Gastrocnemius medialis (tissue), 4 donors: ENCODE measurements at regions not wholly inside any gene's neighbourhood (a gene's known extent, or its start where the extent isn't known, plus 50 kb on each side); places are given as distances from the start of the nearest gene placed in this dataset.

ENCODE experiments used
- ATAC-seq, 2 donors: fragments of 150-250 bp; one replicate each; pipeline ENCODE4 v1.9.1; 2016
- DNase-seq, 2 donors: peaks; one replicate each; pipeline ENCODE4 v3.0.0-alpha.2; 2019
- H3K27ac ChIP-seq, 4 donors: fragments of 200-600 bp; sonication (generic); 1 replicate in 1 of 4; 2 replicates in 3 of 4; pipeline ENCODE4 v1.5.1; 2016 to 2018; ENCODE audit warnings: mild to moderate bottlenecking in 2 of 4, moderate library complexity in 1 of 4
- H3K27me3 ChIP-seq, 3 donors: fragments of 200-600 bp; sonication (generic) in 2 of 3; 1 replicate in 1 of 3; 2 replicates in 2 of 3; pipeline versions ENCODE4 v1.5.1 to v1.6.0; 2016 to 2019; ENCODE audit warnings: mild to moderate bottlenecking in 1 of 3, moderate library complexity in 1 of 3
- H3K36me3 ChIP-seq, 2 donors: fragments of 200-600 bp; sonication (generic) in 1 of 2; one replicate each; pipeline ENCODE4 v1.5.1; 2017 to 2018
- H3K4me1 ChIP-seq, 2 donors: fragments of 200-600 bp; sonication (generic) in 1 of 2; one replicate each; pipeline ENCODE4 v1.5.1; 2016 to 2017; ENCODE audit warnings: mild to moderate bottlenecking in 2 of 2
- H3K4me3 ChIP-seq, 4 donors: fragments of 200-600 bp; sonication (generic) in 3 of 4; 1 replicate in 1 of 4; 2 replicates in 3 of 4; pipeline ENCODE4 v1.5.1; 2016 to 2019; ENCODE audit warnings: mild to moderate bottlenecking in 2 of 4
- H3K9me3 ChIP-seq, 3 donors: fragments of 200-600 bp; sonication (generic) in 2 of 3; 1 replicate in 1 of 3; 2 replicates in 2 of 3; pipeline ENCODE4 v1.5.1; 2016 to 2019
- POLR2A ChIP-seq, 2 donors: fragments of 450-650 bp; IDR thresholded peaks; one replicate each; pipeline ENCODE4 v1.6.1; 2017; ENCODE audit warnings: antibody characterized with exemption in 2 of 2, mild to moderate bottlenecking in 2 of 2, moderate library complexity in 2 of 2
- in situ Hi-C, 4 donors: fragments of 200-750 bp; cut with MboI; loops; one replicate each; pipeline versions ENCODE4 v1.15.0 to v1.8.0; 2017; ENCODE audit warnings: low sequenced_read_pairs in 4 of 4
- intact Hi-C: fragments of 100-400 bp; cut with DNase I; formaldehyde crosslinking; loops from one replicate; pipeline ENCODE4 v1.15.1; 2023; ENCODE audit warnings: low total_unique reads
- TF ChIP-seq, protein P1 (sequence below), 5 experiments: fragments of 450-650 bp in 3 of 5; fragments of 200-600 bp in 2 of 5; sonication (generic) in 2 of 5; IDR thresholded peaks in 4 of 5; conservative IDR thresholded peaks in 1 of 5; 1 replicate in 4 of 5; 2 replicates in 1 of 5; pipeline ENCODE4 v1.5.1; 2016 to 2019; ENCODE audit warnings: antibody characterized with exemption in 5 of 5, mild to moderate bottlenecking in 3 of 5, moderate library complexity in 3 of 5

DNA sequence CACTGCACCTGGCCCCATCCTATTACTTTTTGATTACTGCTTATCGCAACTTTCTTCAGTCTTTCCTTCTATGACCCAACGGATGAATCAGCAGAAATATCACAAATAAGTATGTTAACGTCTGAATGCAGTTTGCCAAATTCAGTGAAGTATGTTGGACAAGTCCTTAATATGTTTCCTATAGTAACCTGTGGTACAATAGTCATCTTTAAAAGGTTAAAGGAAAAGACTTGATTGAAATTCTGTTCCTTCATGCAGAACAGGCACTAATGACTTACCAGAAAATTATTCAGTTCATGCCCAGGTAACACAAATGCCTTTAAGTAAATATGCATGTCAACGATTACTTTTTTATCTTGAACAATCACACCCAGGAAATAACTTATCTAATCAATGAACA is 242.6 kb downstream of the KCTD12 start:
- ATAC-seq (no peak), DNase-seq (no peak)
- Histone ChIP-seq H3K4me3 (no peak overlapping the region), H3K36me3 (no peaks in the 10 kb centered on the region), H3K9me3 (no peaks in the 10 kb centered on the region), H3K4me1 (no peaks in the 10 kb centered on the region), H3K27me3 (no peaks in the 10 kb centered on the region), H3K27ac (no peak overlapping the region)
- intact Hi-C loops (no loop called here), in situ Hi-C loops (no loop called here)
- TF ChIP-seq, protein P1, sequence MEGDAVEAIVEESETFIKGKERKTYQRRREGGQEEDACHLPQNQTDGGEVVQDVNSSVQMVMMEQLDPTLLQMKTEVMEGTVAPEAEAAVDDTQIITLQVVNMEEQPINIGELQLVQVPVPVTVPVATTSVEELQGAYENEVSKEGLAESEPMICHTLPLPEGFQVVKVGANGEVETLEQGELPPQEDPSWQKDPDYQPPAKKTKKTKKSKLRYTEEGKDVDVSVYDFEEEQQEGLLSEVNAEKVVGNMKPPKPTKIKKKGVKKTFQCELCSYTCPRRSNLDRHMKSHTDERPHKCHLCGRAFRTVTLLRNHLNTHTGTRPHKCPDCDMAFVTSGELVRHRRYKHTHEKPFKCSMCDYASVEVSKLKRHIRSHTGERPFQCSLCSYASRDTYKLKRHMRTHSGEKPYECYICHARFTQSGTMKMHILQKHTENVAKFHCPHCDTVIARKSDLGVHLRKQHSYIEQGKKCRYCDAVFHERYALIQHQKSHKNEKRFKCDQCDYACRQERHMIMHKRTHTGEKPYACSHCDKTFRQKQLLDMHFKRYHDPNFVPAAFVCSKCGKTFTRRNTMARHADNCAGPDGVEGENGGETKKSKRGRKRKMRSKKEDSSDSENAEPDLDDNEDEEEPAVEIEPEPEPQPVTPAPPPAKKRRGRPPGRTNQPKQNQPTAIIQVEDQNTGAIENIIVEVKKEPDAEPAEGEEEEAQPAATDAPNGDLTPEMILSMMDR (IDR thresholded peaks at IDR 0.05 in 4 of 5, conservative IDR thresholded peaks at IDR 0.05 in 1 of 5): no peak
- TF ChIP-seq POLR2A (IDR thresholded peaks at IDR 0.05): no peak

- TF ChIP-seq, protein P1 (IDR thresholded peaks at IDR 0.05 in 4 of 5, conservative IDR thresholded peaks at IDR 0.05 in 1 of 5): no peak
- no peak for TF ChIP-seq POLR2A (IDR thresholded peaks at IDR 0.05)
- no peak for ATAC-seq
- intact Hi-C loops: no loop called here
Observed at GRCh38 chr13:76641056-76641455, 245.1 kb downstream of the KCTD12 start.

GRCh38 chr13:76638882-76639281 is 247.3 kb downstream of the KCTD12 start:
- Histone ChIP-seq H3K27me3 (no peaks in the 10 kb centered on the region), H3K36me3 (no peaks in the 10 kb centered on the region), H3K27ac (peak overlapping the region in 1 of 4 donors; percentile 12), H3K9me3 (no peaks in the 10 kb centered on the region), H3K4me1 (peaks cover 0 to 27% of the 10 kb centered on the region in 2 donors), H3K4me3 (no peak overlapping the region)
- in situ Hi-C loops (no loop called here), intact Hi-C loops (no loop called here)
- TF ChIP-seq, protein P1 (IDR thresholded peaks at IDR 0.05 in 4 of 5, conservative IDR thresholded peaks at IDR 0.05 in 1 of 5): no peak
- TF ChIP-seq POLR2A (IDR thresholded peaks at IDR 0.05): no peak
- ATAC-seq (no peak), DNase-seq (no peak)

More at GRCh38 chr13:76641056-76641455, 245.1 kb downstream of the KCTD12 start:
- H3K27ac ChIP-seq: no peak overlapping the region
- in situ Hi-C loops: no loop called here
- no peak overlapping the region for H3K4me3 ChIP-seq
- H3K36me3 ChIP-seq: no peaks in the 10 kb centered on the region
- no peaks in the 10 kb centered on the region for H3K27me3 ChIP-seq
- no peak for DNase-seq
- no peaks in the 10 kb centered on the region for H3K9me3 ChIP-seq
- H3K4me1 ChIP-seq: peaks cover 0 to 14% of the 10 kb centered on the region in 2 donors

- Histone ChIP-seq H3K27me3 (no peaks in the 10 kb centered on the region), H3K9me3 (no peaks in the 10 kb centered on the region), H3K36me3 (no peaks in the 10 kb centered on the region), H3K27ac (peak overlapping the region in 2 of 4 donors; percentile 12 to 25), H3K4me3 (no peak overlapping the region), H3K4me1 (peaks cover 0 to 27% of the 10 kb centered on the region in 2 donors)
- TF ChIP-seq, protein P1 (IDR thresholded peaks at IDR 0.05 in 4 of 5, conservative IDR thresholded peaks at IDR 0.05 in 1 of 5): no peak
- in situ Hi-C loops (no loop called here), intact Hi-C loops (no loop called here)
- DNase-seq (no peak), ATAC-seq (no peak)
Observed at GRCh38 chr13:76638181-76638580, 248.0 kb downstream of the KCTD12 start.

- Histone ChIP-seq H3K27ac (peak overlapping the region in 1 of 4 donors; percentile 25), H3K4me3 (no peak overlapping the region), H3K9me3 (no peaks in the 10 kb centered on the region), H3K4me1 (peaks cover 0 to 27% of the 10 kb centered on the region in 2 donors), H3K36me3 (no peaks in the 10 kb centered on the region), H3K27me3 (no peaks in the 10 kb centered on the region)
- TF ChIP-seq, protein P1 (IDR thresholded peaks at IDR 0.05 in 4 of 5, conservative IDR thresholded peaks at IDR 0.05 in 1 of 5): no peak
- no peak for TF ChIP-seq POLR2A (IDR thresholded peaks at IDR 0.05)
- in situ Hi-C loops: no loop called here
- intact Hi-C loops: no loop called here
- ATAC-seq (no peak), DNase-seq (no peak)
Observed at GRCh38 chr13:76637641-76638141, 248.5 kb downstream of the KCTD12 start.
